ENCODE measurements at regions not wholly inside any gene's neighbourhood (a gene's known extent, or its start where the extent isn't known, plus 50 kb on each side); places are given as distances from the start of the nearest gene placed in this dataset.

DNA sequence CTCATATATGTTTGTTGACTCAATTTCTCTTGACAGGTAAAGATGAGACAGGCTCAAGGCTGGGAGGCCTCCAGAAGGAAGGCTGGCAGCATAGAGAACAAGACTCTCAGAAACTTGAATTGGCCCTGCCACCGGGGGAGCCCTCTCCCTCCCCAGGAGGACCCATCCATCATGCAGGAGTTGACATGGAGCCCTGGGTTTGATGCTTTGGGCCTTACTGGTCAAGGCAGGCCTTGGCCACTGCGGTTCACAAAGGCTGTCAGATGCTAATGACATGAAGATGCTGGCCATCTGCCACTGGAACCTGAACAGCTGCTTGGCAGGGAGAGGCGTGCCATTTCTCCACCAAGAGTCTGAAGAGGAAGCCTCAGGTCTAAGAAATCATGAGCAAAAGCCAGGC lies 193.6 kb downstream of the MTCL1 start:
- no peak overlapping the region for H3K27ac Mint-ChIP-seq
- TF ChIP-seq, protein P1, sequence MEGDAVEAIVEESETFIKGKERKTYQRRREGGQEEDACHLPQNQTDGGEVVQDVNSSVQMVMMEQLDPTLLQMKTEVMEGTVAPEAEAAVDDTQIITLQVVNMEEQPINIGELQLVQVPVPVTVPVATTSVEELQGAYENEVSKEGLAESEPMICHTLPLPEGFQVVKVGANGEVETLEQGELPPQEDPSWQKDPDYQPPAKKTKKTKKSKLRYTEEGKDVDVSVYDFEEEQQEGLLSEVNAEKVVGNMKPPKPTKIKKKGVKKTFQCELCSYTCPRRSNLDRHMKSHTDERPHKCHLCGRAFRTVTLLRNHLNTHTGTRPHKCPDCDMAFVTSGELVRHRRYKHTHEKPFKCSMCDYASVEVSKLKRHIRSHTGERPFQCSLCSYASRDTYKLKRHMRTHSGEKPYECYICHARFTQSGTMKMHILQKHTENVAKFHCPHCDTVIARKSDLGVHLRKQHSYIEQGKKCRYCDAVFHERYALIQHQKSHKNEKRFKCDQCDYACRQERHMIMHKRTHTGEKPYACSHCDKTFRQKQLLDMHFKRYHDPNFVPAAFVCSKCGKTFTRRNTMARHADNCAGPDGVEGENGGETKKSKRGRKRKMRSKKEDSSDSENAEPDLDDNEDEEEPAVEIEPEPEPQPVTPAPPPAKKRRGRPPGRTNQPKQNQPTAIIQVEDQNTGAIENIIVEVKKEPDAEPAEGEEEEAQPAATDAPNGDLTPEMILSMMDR (IDR thresholded peaks at IDR 0.05; ENCODE audit: unreplicated experiment): no peak
- peaks cover 1% of the 10 kb centered on the region for H3K36me3 Mint-ChIP-seq (ENCODE audit: insufficient read depth)
- no peaks in the 10 kb centered on the region for H3K27me3 Mint-ChIP-seq
- H3K4me1 Mint-ChIP-seq (ENCODE audit: low read depth): no peaks in the 10 kb centered on the region
- no peak overlapping the region for H3K4me3 Mint-ChIP-seq (ENCODE audit: low read depth)
- no peak for DNase-seq (ENCODE audit: low spot score, unreplicated experiment)
- peaks cover 28% of the 10 kb centered on the region for H3K9me3 Mint-ChIP-seq (ENCODE audit: low read depth)

DNA sequence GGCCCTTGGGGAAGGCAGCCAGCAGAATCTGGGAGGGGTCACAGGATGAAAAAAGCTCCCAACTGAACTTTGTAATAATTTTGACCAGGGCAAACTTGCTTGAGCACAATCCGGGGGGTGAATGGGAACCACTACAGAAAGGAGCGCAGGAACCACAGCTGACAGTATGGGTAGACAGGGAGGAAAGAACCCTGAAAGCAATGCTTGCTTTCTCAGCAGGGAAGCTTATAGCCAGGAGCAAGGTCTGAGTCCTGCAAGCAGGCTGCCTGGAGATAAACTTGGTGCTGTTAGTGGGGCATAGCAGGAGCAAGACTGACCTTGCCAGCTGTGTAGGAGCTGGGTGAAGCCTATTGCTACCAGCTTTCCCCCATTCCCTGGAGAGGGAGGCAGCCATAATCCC lies 195.2 kb downstream of the MTCL1 start:
- H3K4me3 Mint-ChIP-seq (ENCODE audit: low read depth): no peak overlapping the region
- no peaks in the 10 kb centered on the region for H3K4me1 Mint-ChIP-seq (ENCODE audit: low read depth)
- peaks cover 42% of the 10 kb centered on the region for H3K9me3 Mint-ChIP-seq (ENCODE audit: low read depth)
- H3K27ac Mint-ChIP-seq: no peak overlapping the region
- H3K36me3 Mint-ChIP-seq (ENCODE audit: insufficient read depth): peaks cover 6% of the 10 kb centered on the region
- DNase-seq (ENCODE audit: low spot score, unreplicated experiment): no peak
- TF ChIP-seq, protein P1 (IDR thresholded peaks at IDR 0.05; ENCODE audit: unreplicated experiment): no peak
- H3K27me3 Mint-ChIP-seq: no peaks in the 10 kb centered on the region

DNA sequence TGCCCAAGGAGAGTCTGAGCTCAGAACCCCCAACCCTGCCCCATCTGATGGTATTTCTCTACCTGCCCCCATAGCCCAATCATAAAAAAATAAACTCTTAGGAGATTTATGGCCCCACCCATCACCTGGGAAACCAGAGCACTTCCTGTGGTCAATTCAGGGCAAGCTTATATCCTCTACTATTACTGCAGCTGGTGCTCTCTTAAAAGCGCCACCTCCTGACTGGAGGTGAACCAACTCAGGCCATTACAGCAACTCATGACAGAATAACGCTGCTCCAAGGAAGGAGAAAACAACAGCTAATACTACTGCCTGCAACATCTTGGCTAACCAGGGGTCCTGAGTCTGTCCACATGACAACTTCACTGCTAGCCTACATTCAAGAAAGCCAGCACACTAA lies 195.7 kb downstream of the MTCL1 start:
- no peak overlapping the region for H3K27ac Mint-ChIP-seq
- no peaks in the 10 kb centered on the region for H3K27me3 Mint-ChIP-seq
- H3K36me3 Mint-ChIP-seq (ENCODE audit: insufficient read depth): peaks cover 8% of the 10 kb centered on the region
- H3K4me3 Mint-ChIP-seq (ENCODE audit: low read depth): no peak overlapping the region
- TF ChIP-seq, protein P1 (IDR thresholded peaks at IDR 0.05; ENCODE audit: unreplicated experiment): no peak
- no peaks in the 10 kb centered on the region for H3K4me1 Mint-ChIP-seq (ENCODE audit: low read depth)
- no peak for DNase-seq (ENCODE audit: low spot score, unreplicated experiment)
- H3K9me3 Mint-ChIP-seq (ENCODE audit: low read depth): peaks cover 43% of the 10 kb centered on the region

DNA sequence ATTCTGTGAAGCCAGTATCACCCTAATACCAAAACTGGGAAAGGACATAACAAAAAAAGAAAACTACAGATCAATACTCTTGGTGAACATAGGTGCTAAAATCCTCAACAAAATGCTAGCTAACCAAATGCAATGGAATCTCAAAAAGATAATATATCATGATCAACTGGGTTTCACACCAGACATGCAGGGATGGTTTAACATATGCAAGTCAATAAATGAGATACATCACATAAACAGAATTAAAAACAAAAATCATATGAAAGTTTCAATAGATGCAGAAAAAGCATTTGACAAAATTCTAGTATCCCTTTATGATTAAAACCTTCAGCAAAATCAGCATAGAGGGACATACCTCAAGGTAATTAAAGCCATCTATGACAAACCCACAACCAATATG lies 198.2 kb upstream of the NDUFV2 start:
- H3K27ac Mint-ChIP-seq: no peak overlapping the region
- peaks cover 9% of the 10 kb centered on the region for H3K36me3 Mint-ChIP-seq (ENCODE audit: insufficient read depth)
- H3K4me1 Mint-ChIP-seq (ENCODE audit: low read depth): no peaks in the 10 kb centered on the region
- TF ChIP-seq, protein P1 (IDR thresholded peaks at IDR 0.05; ENCODE audit: unreplicated experiment): no peak
- no peaks in the 10 kb centered on the region for H3K27me3 Mint-ChIP-seq
- peaks cover 46% of the 10 kb centered on the region for H3K9me3 Mint-ChIP-seq (ENCODE audit: low read depth)
- DNase-seq (ENCODE audit: low spot score, unreplicated experiment): no peak
- no peak overlapping the region for H3K4me3 Mint-ChIP-seq (ENCODE audit: low read depth)

DNA sequence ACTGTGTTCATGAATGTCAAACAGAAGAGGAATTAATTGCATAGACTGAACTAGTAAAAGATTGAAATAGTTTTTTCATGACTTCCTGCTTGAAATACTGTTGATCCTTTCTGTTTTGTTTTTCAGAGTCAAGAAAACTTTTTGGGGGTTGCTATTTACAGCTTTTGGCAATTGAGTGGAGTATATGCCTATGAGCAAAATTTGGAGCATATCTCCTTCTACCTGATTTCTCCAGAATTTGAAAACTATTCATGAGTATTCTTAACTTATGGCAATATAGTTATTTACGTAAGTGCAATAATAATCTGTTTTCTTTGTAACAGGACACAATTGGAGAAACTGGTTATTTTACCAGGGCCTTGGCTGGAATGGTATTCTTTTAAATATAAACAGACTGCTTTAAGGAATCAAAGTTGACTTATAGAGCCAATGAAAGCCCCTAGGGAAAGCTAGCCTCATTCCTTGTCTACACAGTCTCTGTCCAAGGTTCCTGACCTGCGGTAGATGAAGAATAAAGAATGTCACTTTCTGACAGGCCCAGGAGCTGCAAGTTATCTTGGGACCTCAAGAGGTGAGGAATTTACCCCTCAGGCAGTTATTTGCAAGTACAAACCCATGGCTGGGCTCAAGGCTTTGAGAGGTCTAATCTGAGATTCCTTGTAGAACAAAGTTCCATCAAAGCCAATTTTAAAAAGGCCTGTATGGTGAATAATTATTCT lies 193.5 kb upstream of the NDUFV2 start:
- H3K4me3 Mint-ChIP-seq (ENCODE audit: low read depth): no peak overlapping the region
- peaks cover 8% of the 10 kb centered on the region for H3K36me3 Mint-ChIP-seq (ENCODE audit: insufficient read depth)
- no peak overlapping the region for H3K27ac Mint-ChIP-seq
- no peaks in the 10 kb centered on the region for H3K27me3 Mint-ChIP-seq
- peaks cover 34% of the 10 kb centered on the region for H3K9me3 Mint-ChIP-seq (ENCODE audit: low read depth)
- DNase-seq (ENCODE audit: low spot score, unreplicated experiment): no peak
- peaks cover 2% of the 10 kb centered on the region for H3K4me1 Mint-ChIP-seq (ENCODE audit: low read depth)
- TF ChIP-seq, protein P1 (IDR thresholded peaks at IDR 0.05; ENCODE audit: unreplicated experiment): no peak
